Upper lobe of left lung (tissue), 6 donors: ENCODE measurements at regions not wholly inside any gene's neighbourhood (a gene's known extent, or its start where the extent isn't known, plus 50 kb on each side); places are given as distances from the start of the nearest gene placed in this dataset.

Source experiments
- ATAC-seq, 2 donors: fragments of 200-7000 bp; cut with Tn5 transposase; one replicate each; pipeline ENCODE4 v1.9.1; 2022; ENCODE audit warnings: mild to moderate bottlenecking in 2 of 2, moderate library complexity in 2 of 2; ENCODE audit not compliant: low FRiP score in 2 of 2
- DNase-seq, 2 donors: peaks; one replicate each; pipeline ENCODE4 v3.0.0-alpha.2; 2019 to 2020
- H3K27ac ChIP-seq, 4 donors: fragments of 200-600 bp; sonication (generic); one replicate each; pipeline ENCODE4 v1.5.1; 2016 to 2019
- H3K27me3 ChIP-seq, 4 donors: fragments of 200-600 bp; sonication (generic); one replicate each; pipeline ENCODE4 v1.5.1; 2017 to 2019
- H3K36me3 ChIP-seq, 4 donors: fragments of 200-600 bp; sonication (generic); one replicate each; pipeline ENCODE4 v1.5.1; 2016 to 2019
- H3K4me1 ChIP-seq, 4 donors: fragments of 200-600 bp; sonication (generic); one replicate each; pipeline ENCODE4 v1.5.1; 2018 to 2019
- H3K4me3 ChIP-seq, 4 donors: fragments of 200-600 bp; sonication (generic); one replicate each; pipeline ENCODE4 v1.5.1; 2017 to 2019; ENCODE audit warnings: mild to moderate bottlenecking in 2 of 4, moderate library complexity in 1 of 4
- H3K9me3 ChIP-seq, 4 donors: fragments of 200-600 bp; sonication (generic); one replicate each; pipeline ENCODE4 v1.5.1; 2018 to 2019
- EP300 ChIP-seq, 4 donors: sonication (generic); formaldehyde crosslinking; IDR thresholded peaks; one replicate each; pipeline ENCODE4 v1.5.1; 2017; ENCODE audit warnings: antibody characterized with exemption in 4 of 4, control low read depth in 2 of 4
- POLR2A ChIP-seq, 4 donors: fragments of 450-650 bp; IDR thresholded peaks; one replicate each; pipeline ENCODE4 v1.5.1; 2016 to 2017; ENCODE audit warnings: antibody characterized with exemption in 4 of 4, mild to moderate bottlenecking in 2 of 4
- POLR2AphosphoS5 ChIP-seq, 2 donors: sonication (generic); formaldehyde crosslinking; IDR thresholded peaks; one replicate each; pipeline ENCODE4 v1.5.1; 2017; ENCODE audit warnings: antibody characterized with exemption in 2 of 2
- WGBS, 2 donors: methylation state at CpG; one replicate each; pipeline ENCODE4 v1.1.5; 2017 to 2018; 5-methylcytosine and 5-hydroxymethylcytosine counted together
- small RNA-seq, 4 donors: library from RNA; depleted of rRNA; stranded (forward); fragments of <200 nt; gene quantifications; one replicate each; pipeline ENCODE3, GENCODE V24; 2016
- TF ChIP-seq, protein P1 (sequence below), 6 experiments: fragments of 450-650 bp in 4 of 6; fragments of 200-600 bp in 2 of 6; sonication (generic) in 2 of 6; IDR thresholded peaks; one replicate each; pipeline ENCODE4 v1.5.1; 2016 to 2019; ENCODE audit warnings: antibody characterized with exemption in 6 of 6
- donor health status: DM: no; HTN: no; CAD: no; lungs with moderate emphysema.
- donor health status: DM: no; HTN: yes; CAD: no; lungs with severe emphysema.

DNA sequence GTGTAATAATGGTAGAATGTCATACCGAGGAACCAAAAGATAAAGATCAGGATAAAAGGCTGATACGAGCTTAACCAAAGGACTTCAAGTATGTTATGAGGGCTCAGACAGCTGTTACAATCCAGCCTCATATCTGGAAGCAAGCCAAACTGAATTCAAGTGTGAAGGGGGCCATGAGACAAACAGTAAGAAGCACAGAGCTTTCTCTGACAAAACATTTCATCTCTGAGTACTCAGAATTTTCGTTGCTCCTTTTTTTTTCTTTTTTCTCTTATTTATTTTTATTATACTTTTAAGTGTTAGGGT is 52.9 kb upstream of the CD180 start:
- no peak for ATAC-seq
- H3K27ac ChIP-seq, result no peak overlapping the region
- H3K36me3 ChIP-seq, result no peaks in the 10 kb centered on the region
- TF ChIP-seq EP300 (IDR thresholded peaks at IDR 0.05) (no peak), POLR2A (IDR thresholded peaks at IDR 0.05) (no peak), POLR2AphosphoS5 (IDR thresholded peaks at IDR 0.05) (no peak)
- TF ChIP-seq, protein P1, sequence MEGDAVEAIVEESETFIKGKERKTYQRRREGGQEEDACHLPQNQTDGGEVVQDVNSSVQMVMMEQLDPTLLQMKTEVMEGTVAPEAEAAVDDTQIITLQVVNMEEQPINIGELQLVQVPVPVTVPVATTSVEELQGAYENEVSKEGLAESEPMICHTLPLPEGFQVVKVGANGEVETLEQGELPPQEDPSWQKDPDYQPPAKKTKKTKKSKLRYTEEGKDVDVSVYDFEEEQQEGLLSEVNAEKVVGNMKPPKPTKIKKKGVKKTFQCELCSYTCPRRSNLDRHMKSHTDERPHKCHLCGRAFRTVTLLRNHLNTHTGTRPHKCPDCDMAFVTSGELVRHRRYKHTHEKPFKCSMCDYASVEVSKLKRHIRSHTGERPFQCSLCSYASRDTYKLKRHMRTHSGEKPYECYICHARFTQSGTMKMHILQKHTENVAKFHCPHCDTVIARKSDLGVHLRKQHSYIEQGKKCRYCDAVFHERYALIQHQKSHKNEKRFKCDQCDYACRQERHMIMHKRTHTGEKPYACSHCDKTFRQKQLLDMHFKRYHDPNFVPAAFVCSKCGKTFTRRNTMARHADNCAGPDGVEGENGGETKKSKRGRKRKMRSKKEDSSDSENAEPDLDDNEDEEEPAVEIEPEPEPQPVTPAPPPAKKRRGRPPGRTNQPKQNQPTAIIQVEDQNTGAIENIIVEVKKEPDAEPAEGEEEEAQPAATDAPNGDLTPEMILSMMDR (IDR thresholded peaks at IDR 0.05), result no peak
- DNase-seq, result no peak
- H3K4me1 ChIP-seq, result peaks cover 19 to 33% (median 23%) of the 10 kb centered on the region in 4 donors
- H3K9me3 ChIP-seq, result no peaks in the 10 kb centered on the region
- 35 to 39% methylated on average over 3 of the region's 3 CpGs for WGBS, 2 donors
- H3K4me3 ChIP-seq, result no peak overlapping the region
- no peaks in the 10 kb centered on the region for H3K27me3 ChIP-seq

DNA sequence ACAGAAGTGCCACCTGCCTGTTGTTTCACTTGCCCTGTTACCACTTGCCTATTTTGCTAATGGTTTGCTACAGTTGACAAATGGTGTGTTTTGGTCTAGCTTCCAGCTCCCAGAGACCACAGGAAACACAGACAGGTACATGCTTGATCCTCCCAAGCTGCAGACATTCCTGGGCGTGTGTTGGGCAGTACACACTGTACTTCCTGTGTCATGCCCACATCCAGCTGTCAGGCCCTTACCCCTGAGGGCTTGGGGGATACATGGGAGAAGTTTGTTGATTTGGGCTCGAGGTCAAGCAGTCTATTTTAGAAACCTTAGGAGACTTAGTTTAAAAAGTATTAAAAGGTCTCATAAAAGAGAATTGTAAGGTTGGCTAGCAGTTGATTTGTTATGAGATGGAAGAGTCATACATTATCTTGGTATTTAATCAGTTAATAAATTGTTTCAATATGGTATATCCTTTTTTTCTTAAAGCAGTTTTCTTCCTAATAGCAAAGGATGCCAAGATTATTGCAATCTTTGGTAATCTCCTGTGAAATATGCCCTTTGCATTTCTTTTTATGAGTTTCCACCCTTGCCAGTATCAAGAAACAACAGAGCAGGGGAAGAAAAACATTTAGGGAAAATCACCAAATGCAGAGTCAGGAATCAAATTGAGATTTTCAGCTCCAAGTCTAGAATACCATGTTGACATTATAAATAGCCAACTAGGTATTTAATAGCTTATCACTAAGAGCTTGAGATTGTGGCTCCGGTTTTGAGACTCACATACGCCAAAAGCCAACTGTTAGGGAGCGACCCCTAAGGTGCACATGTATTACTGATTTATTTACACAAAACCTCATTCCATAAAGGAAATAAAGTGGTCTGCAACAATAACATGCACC is 52.3 kb upstream of the CD180 start:
- Histone ChIP-seq H3K27me3 (no peaks in the 10 kb centered on the region), H3K9me3 (no peaks in the 10 kb centered on the region), H3K36me3 (no peaks in the 10 kb centered on the region), H3K27ac (no peak overlapping the region), H3K4me3 (no peak overlapping the region), H3K4me1 (peaks cover 23 to 36% (median 29%) of the 10 kb centered on the region in 4 donors)
- peak in 1 of 4 donors; percentile 25 for TF ChIP-seq EP300 (IDR thresholded peaks at IDR 0.05)
- peak in 1 of 2 donors; percentile 13 for TF ChIP-seq POLR2AphosphoS5 (IDR thresholded peaks at IDR 0.05)
- TF ChIP-seq, protein P1 (IDR thresholded peaks at IDR 0.05), result no peak
- TF ChIP-seq POLR2A (IDR thresholded peaks at IDR 0.05), result no peak
- ATAC-seq (peak in 1 of 2 donors; percentile 61), DNase-seq (peak in 1 of 2 donors; percentile 32)
- 54 to 65% methylated on average over 5 of the region's 5 CpGs for WGBS, 2 donors

DNA sequence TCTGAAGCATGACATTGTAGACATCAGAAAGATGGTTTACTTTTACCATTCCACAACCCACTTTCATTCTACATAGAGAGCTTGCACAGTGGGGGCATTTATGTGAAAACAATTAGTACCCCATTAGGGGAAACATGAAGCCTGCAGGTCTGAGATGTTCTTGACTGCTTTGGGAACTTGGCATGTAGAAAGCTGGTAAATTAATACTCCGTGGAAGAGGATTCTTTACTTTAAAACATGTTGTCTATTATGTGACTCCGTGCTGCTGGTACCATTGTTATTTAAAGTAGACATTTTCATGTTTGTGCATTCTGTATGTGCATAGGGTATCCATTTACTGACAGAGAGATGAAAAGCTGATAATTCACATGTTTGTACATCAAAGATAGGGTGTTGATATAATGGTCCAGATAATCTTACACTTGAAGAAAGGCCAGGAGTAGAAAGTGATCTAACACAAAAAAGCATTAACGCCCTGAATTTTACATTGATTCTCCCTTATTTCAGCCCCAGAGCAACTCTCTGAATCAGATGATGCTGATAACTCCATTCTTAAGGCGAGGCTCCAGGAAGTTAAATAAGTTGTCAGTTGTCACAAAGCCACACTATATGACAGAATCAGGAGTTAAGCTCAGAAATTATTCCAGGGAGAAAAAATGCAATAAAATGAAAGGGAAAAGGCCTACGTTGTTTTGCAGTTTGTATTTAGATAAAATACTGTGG is 50.1 kb upstream of the CD180 start:
- Histone ChIP-seq H3K4me3 (no peak overlapping the region), H3K36me3 (no peaks in the 10 kb centered on the region), H3K27me3 (no peaks in the 10 kb centered on the region), H3K4me1 (peaks cover 27 to 36% (median 32%) of the 10 kb centered on the region in 4 donors), H3K27ac (peak overlapping the region in 1 of 4 donors; percentile 67), H3K9me3 (no peaks in the 10 kb centered on the region)
- ATAC-seq (no peak), DNase-seq (no peak)
- TF ChIP-seq POLR2A (IDR thresholded peaks at IDR 0.05), result no peak
- TF ChIP-seq EP300 (IDR thresholded peaks at IDR 0.05), result no peak
- TF ChIP-seq, protein P1 (IDR thresholded peaks at IDR 0.05), result no peak
- TF ChIP-seq POLR2AphosphoS5 (IDR thresholded peaks at IDR 0.05), result no peak
- 63 to 73% methylated on average over 5 of the region's 5 CpGs for WGBS, 2 donors

Small RNA genes in the stretch of these regions (small RNA-seq; reads per million reads assigned to genes)
- gene AC024581.2, result 0 reads per million in 4 donors
- gene RNU6-1232P, result 0 reads per million in 4 donors
